GM18508 (cell line): ENCODE measurements at regions not wholly inside any gene's neighbourhood (a gene's known extent, or its start where the extent isn't known, plus 50 kb on each side); places are given as distances from the start of the nearest gene placed in this dataset.

Experiments used
- ATAC-seq: cut with Tn5 transposase; IDR thresholded peaks from one replicate; pipeline ENCODE4 v1.9.1; 2021; ENCODE audit warnings: moderate number of reproducible peaks; ENCODE audit not compliant: insufficient read depth, unreplicated experiment

- no peak for ATAC-seq
Observed at GRCh38 chr4:175109933-175110332, 191.8 kb downstream of the ADAM29 start.

- ATAC-seq = no peak
Observed at GRCh38 chr4:175125410-175126068, 207.4 kb downstream of the ADAM29 start.

GRCh38 chr4:175127314-175127713 is 209.2 kb downstream of the ADAM29 start:
- ATAC-seq = no peak

GRCh38 chr4:175129797-175130196 is 211.6 kb downstream of the ADAM29 start:
- no peak for ATAC-seq

GRCh38 chr4:175139205-175139604 is 221.0 kb downstream of the ADAM29 start:
- no peak for ATAC-seq

GRCh38 chr4:175143116-175143515 is 225.0 kb downstream of the ADAM29 start:
- no peak for ATAC-seq

- no peak for ATAC-seq
Observed at GRCh38 chr4:175146799-175147198, 228.6 kb downstream of the ADAM29 start.

GRCh38 chr4:175147233-175147632 is 229.1 kb downstream of the ADAM29 start:
- ATAC-seq = no peak

- ATAC-seq = no peak
Observed at GRCh38 chr4:175166020-175166419, 247.9 kb downstream of the ADAM29 start.

- no peak for ATAC-seq
Observed at GRCh38 chr4:175176710-175177109, 258.6 kb downstream of the ADAM29 start.

GRCh38 chr4:175190654-175191053 is 272.5 kb downstream of the ADAM29 start:
- no peak for ATAC-seq

- ATAC-seq = no peak
Observed at GRCh38 chr4:175198056-175198455, 279.9 kb downstream of the ADAM29 start.

GRCh38 chr4:175215208-175215607 is 297.1 kb downstream of the ADAM29 start:
- no peak for ATAC-seq

GRCh38 chr4:175215657-175216056 is 297.5 kb downstream of the ADAM29 start:
- ATAC-seq = no peak

- no peak for ATAC-seq
Observed at GRCh38 chr4:175229154-175229553, 311.0 kb downstream of the ADAM29 start.

GRCh38 chr4:175234162-175234561 is 316.0 kb downstream of the ADAM29 start:
- no peak for ATAC-seq

GRCh38 chr4:175238827-175239517 is 320.8 kb downstream of the ADAM29 start:
- ATAC-seq = no peak

- no peak for ATAC-seq
Observed at GRCh38 chr4:175246941-175247340, 328.8 kb downstream of the ADAM29 start.

- ATAC-seq = no peak
Observed at GRCh38 chr4:175252642-175253041, 334.5 kb downstream of the ADAM29 start.

- ATAC-seq = no peak
Observed at GRCh38 chr4:175253184-175253902, 335.2 kb downstream of the ADAM29 start.

- no peak for ATAC-seq
Observed at GRCh38 chr4:175263537-175263936, 345.4 kb downstream of the ADAM29 start.
